ENCODE measurements at regions not wholly inside any gene's neighbourhood (a gene's known extent, or its start where the extent isn't known, plus 50 kb on each side); places are given as distances from the start of the nearest gene placed in this dataset.

DNA sequence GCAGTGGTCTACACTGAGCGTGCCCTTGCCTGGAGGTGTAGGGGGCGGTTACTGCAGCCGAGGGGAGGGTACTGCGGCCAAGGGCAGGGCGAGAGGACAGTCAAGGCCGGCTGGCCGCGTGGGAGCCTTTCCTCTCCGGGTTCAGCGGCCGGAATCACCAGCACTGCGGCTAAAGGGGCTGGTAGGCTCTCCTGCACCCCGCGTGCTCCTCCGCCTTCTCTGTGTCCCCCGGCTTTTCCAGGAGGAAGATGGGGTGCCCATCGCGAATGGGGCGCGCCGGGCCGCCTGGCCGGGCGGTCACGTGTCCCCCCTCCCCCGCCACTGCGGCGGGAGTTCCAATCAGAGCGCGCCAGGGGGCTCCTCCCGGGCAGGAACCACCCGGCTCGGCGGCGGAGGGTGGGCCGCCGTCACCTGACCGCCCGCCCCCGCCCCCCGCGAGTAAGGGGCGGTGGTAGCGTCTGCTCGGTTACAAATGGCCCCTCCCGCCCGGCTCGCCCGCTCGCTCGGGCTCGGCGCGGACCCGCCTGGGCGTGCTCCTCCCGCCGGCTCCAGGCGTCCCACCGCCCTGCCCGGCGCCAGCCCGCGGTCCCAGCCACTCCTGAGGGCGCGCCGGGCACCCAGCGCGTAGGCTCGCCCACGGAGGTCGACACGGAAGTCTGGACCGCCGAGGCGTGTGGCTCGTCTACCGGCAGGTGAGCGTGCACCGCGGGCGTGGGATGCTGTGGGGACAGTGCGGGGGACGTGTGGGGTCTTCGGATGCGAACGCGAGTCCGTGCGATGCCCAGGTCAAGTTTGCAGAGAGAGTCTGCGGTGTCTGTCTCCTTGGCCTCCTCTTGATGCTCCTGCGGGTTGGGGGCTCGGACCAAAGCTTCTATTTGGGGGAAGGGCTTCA lies 242.6 kb upstream of the TOPAZ1 start (continued):
- TF ChIP-seq, protein P1, sequence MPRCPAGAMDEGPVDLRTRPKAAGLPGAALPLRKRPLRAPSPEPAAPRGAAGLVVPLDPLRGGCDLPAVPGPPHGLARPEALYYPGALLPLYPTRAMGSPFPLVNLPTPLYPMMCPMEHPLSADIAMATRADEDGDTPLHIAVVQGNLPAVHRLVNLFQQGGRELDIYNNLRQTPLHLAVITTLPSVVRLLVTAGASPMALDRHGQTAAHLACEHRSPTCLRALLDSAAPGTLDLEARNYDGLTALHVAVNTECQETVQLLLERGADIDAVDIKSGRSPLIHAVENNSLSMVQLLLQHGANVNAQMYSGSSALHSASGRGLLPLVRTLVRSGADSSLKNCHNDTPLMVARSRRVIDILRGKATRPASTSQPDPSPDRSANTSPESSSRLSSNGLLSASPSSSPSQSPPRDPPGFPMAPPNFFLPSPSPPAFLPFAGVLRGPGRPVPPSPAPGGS (IDR thresholded peaks at IDR 0.05; ENCODE audit: borderline replicate concordance, insufficient read depth, low read depth, low read length, poor library complexity, severe bottlenecking), result peak; percentile 10
- 0 out of 2 replicates have a peak, but pooled peaks have one; percentile 31 for TF ChIP-seq RCOR1 (conservative IDR thresholded peaks at IDR 0.05; ENCODE audit: low read depth, low read length)
- no peak for TF ChIP-seq RELA (IDR thresholded peaks at IDR 0.05; ENCODE audit: borderline replicate concordance, partially characterized antibody)
- TF ChIP-seq NBN (IDR thresholded peaks at IDR 0.05), result 0 out of 2 replicates have a peak, but pooled peaks have one; percentile 42
- TF ChIP-seq CHD4 (IDR thresholded peaks at IDR 0.05), result no peak
- TF ChIP-seq IKZF1 (conservative IDR thresholded peaks at IDR 0.05), result peak; percentile 75
- peak; percentile 16 for TF ChIP-seq MEF2B (IDR thresholded peaks at IDR 0.05; ENCODE audit: partially characterized antibody, poor library complexity, severe bottlenecking)
- TF ChIP-seq, protein P2, sequence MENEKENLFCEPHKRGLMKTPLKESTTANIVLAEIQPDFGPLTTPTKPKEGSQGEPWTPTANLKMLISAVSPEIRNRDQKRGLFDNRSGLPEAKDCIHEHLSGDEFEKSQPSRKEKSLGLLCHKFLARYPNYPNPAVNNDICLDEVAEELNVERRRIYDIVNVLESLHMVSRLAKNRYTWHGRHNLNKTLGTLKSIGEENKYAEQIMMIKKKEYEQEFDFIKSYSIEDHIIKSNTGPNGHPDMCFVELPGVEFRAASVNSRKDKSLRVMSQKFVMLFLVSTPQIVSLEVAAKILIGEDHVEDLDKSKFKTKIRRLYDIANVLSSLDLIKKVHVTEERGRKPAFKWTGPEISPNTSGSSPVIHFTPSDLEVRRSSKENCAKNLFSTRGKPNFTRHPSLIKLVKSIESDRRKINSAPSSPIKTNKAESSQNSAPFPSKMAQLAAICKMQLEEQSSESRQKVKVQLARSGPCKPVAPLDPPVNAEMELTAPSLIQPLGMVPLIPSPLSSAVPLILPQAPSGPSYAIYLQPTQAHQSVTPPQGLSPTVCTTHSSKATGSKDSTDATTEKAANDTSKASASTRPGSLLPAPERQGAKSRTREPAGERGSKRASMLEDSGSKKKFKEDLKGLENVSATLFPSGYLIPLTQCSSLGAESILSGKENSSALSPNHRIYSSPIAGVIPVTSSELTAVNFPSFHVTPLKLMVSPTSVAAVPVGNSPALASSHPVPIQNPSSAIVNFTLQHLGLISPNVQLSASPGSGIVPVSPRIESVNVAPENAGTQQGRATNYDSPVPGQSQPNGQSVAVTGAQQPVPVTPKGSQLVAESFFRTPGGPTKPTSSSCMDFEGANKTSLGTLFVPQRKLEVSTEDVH (IDR thresholded peaks at IDR 0.05; ENCODE audit: low read depth, partially characterized antibody), result no peak
- no peak for TF ChIP-seq SPI1 (IDR thresholded peaks at IDR 0.05; ENCODE audit: borderline replicate concordance, insufficient read depth, low read depth, low read length)
- TF ChIP-seq, protein P3, sequence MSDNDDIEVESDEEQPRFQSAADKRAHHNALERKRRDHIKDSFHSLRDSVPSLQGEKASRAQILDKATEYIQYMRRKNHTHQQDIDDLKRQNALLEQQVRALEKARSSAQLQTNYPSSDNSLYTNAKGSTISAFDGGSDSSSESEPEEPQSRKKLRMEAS (IDR thresholded peaks at IDR 0.05; ENCODE audit: low read depth, low read length), result peak; percentile 42
- TF ChIP-seq, protein P4, sequence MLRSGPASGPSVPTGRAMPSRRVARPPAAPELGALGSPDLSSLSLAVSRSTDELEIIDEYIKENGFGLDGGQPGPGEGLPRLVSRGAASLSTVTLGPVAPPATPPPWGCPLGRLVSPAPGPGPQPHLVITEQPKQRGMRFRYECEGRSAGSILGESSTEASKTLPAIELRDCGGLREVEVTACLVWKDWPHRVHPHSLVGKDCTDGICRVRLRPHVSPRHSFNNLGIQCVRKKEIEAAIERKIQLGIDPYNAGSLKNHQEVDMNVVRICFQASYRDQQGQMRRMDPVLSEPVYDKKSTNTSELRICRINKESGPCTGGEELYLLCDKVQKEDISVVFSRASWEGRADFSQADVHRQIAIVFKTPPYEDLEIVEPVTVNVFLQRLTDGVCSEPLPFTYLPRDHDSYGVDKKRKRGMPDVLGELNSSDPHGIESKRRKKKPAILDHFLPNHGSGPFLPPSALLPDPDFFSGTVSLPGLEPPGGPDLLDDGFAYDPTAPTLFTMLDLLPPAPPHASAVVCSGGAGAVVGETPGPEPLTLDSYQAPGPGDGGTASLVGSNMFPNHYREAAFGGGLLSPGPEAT (IDR thresholded peaks at IDR 0.05; ENCODE audit: low read depth), result no peak
- TF ChIP-seq CBFB (IDR thresholded peaks at IDR 0.05; ENCODE audit: low read depth), result no peak
- TF ChIP-seq BRCA1 (IDR thresholded peaks at IDR 0.05; ENCODE audit: low read depth, low read length), result no peak
- peak; percentile 80 for TF ChIP-seq POLR2AphosphoS5 (IDR thresholded peaks at IDR 0.05; ENCODE audit: low read length)
- TF ChIP-seq, protein P5, sequence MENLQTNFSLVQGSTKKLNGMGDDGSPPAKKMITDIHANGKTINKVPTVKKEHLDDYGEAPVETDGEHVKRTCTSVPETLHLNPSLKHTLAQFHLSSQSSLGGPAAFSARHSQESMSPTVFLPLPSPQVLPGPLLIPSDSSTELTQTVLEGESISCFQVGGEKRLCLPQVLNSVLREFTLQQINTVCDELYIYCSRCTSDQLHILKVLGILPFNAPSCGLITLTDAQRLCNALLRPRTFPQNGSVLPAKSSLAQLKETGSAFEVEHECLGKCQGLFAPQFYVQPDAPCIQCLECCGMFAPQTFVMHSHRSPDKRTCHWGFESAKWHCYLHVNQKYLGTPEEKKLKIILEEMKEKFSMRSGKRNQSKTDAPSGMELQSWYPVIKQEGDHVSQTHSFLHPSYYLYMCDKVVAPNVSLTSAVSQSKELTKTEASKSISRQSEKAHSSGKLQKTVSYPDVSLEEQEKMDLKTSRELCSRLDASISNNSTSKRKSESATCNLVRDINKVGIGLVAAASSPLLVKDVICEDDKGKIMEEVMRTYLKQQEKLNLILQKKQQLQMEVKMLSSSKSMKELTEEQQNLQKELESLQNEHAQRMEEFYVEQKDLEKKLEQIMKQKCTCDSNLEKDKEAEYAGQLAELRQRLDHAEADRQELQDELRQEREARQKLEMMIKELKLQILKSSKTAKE (IDR thresholded peaks at IDR 0.05; ENCODE audit: low read depth, poor library complexity, severe bottlenecking), result no peak
- no peak for TF ChIP-seq HDAC2 (IDR thresholded peaks at IDR 0.05)
- TF ChIP-seq SIX5 (IDR thresholded peaks at IDR 0.05; ENCODE audit: low read depth, low read length, severe bottlenecking), result no peak
- no peak for TF ChIP-seq JUNB (IDR thresholded peaks at IDR 0.05)
